OCI-LY7 (cell line): ENCODE measurements at regions not wholly inside any gene's neighbourhood (a gene's known extent, or its start where the extent isn't known, plus 50 kb on each side); places are given as distances from the start of the nearest gene placed in this dataset.

Experiments used
- BruUV-seq: library from RNA; stranded (reverse); fragments of 400-500 nt; replicated peaks from 2 replicates; lab custom pipeline; 2021; lab: Mats Ljungman, UMichigan
- CTCF ChIA-PET: fragments of 300-600 bp; sonication (Branson Sonifier 250); formaldehyde crosslinking; loops from one replicate; lab custom pipeline; 2022; ENCODE audit warnings: antibody characterized with exemption; ENCODE audit not compliant: unreplicated experiment; lab: Charles Lee
- POLR2A ChIA-PET: fragments of 300-600 bp; sonication (Branson Sonifier 250); formaldehyde crosslinking; loops from one replicate; lab custom pipeline; 2022; ENCODE audit warnings: antibody characterized with exemption; lab: Charles Lee
- DNase-seq: peaks from one replicate; pipeline ENCODE4 v3.0.0-alpha.2; 2015; ENCODE audit warnings: low spot score
- H2AFZ ChIP-seq: fragments of 200-600 bp; sonication (generic), shearing (Covaris generic); 2 replicates; pipeline ENCODE4 v1.6.1; 2014; ENCODE audit warnings: mild to moderate bottlenecking, antibody characterized with exemption, low read length, moderate library complexity
- H3K27ac ChIP-seq: fragments of 200-600 bp; sonication (generic); 2 replicates; pipeline ENCODE4 v1.5.1; 2014; ENCODE audit warnings: mixed run types, low read depth, mild to moderate bottlenecking, moderate library complexity, low read length, inconsistent platforms; ENCODE audit not compliant: poor library complexity, severe bottlenecking
- H3K36me3 ChIP-seq: fragments of 200-600 bp; sonication (generic); 2 replicates; pipeline ENCODE4 v1.6.1; 2014; ENCODE audit warnings: mild to moderate bottlenecking, antibody characterized with exemption, low read length, moderate library complexity, mixed read lengths; ENCODE audit not compliant: insufficient read depth
- H3K4me1 ChIP-seq: fragments of 200-600 bp; sonication (generic); 2 replicates; pipeline ENCODE4 v1.5.1; 2014; ENCODE audit warnings: mild to moderate bottlenecking, low read length; ENCODE audit not compliant: insufficient read depth, poor library complexity, severe bottlenecking
- H3K4me2 ChIP-seq: fragments of 200-600 bp; sonication (generic); 2 replicates; pipeline ENCODE4 v1.6.1; 2014; ENCODE audit warnings: mild to moderate bottlenecking, low read length
- H3K4me3 ChIP-seq: fragments of 200-600 bp; sonication (generic); 2 replicates; pipeline ENCODE4 v1.5.1; 2014; ENCODE audit warnings: mild to moderate bottlenecking, low read depth, low read length; ENCODE audit not compliant: poor library complexity, severe bottlenecking
- H3K79me2 ChIP-seq: fragments of 200-600 bp; sonication (generic); 2 replicates; pipeline ENCODE4 v1.6.1; 2016; ENCODE audit warnings: low read depth, mild to moderate bottlenecking, low read length, moderate library complexity, mixed read lengths; ENCODE audit not compliant: insufficient read depth
- H3K9me2 ChIP-seq: fragments of 200-600 bp; sonication (generic); 2 replicates; pipeline ENCODE4 v1.6.1; 2016; ENCODE audit warnings: mild to moderate bottlenecking, low read length, mixed read lengths; ENCODE audit not compliant: insufficient read depth
- H3K9me3 ChIP-seq: fragments of 200-600 bp; sonication (generic); 2 replicates; pipeline ENCODE4 v1.6.1; 2014; ENCODE audit warnings: mild to moderate bottlenecking, mixed run types, low read length, mixed read lengths
- H4K20me1 ChIP-seq: fragments of 200-600 bp; sonication (generic); 2 replicates; pipeline ENCODE4 v1.6.1; 2014; ENCODE audit warnings: mild to moderate bottlenecking, antibody characterized with exemption, low read length, moderate library complexity, mixed read lengths; ENCODE audit not compliant: insufficient read depth
- CTCF ChIP-seq: fragments of 200-600 bp; sonication (generic); conservative IDR thresholded peaks from 2 replicates; pipeline ENCODE4 v1.5.1; 2014; ENCODE audit warnings: mild to moderate bottlenecking, antibody characterized with exemption, low read length, moderate library complexity, mixed read lengths
- EZH2phosphoT487 ChIP-seq: fragments of 200-600 bp; sonication (generic); IDR thresholded peaks from 2 replicates; pipeline ENCODE4 v1.6.1; 2018; ENCODE audit warnings: low read depth, borderline replicate concordance, mild to moderate bottlenecking, mixed run types, antibody characterized with exemption, low read length, moderate library complexity, mixed read lengths
- intact Hi-C: fragments of 100-400 bp; cut with micrococcal nuclease; formaldehyde crosslinking; loops from one replicate; pipeline ENCODE4 v1.10.0; 2022; ENCODE audit not compliant: unreplicated experiment

GRCh38 chr16:77093309-77093708 is 97.7 kb upstream of the MON1B start:
- BruUV-seq: no TSS peak

GRCh38 chr16:77093999-77094398 is 97.0 kb upstream of the MON1B start:
- TF ChIP-seq EZH2phosphoT487 (no peak), CTCF (no peak)
- H3K4me2 ChIP-seq: no peak overlapping the region
- intact Hi-C loops: no loop called here
- H3K4me3 ChIP-seq: no peak overlapping the region
- no peaks in the 10 kb centered on the region for H4K20me1 ChIP-seq
- no peak overlapping the region for H3K27ac ChIP-seq
- H2AFZ ChIP-seq: no peak overlapping the region
- no peak for DNase-seq
- H3K9me3 ChIP-seq: no peaks in the 10 kb centered on the region
- ChIA-PET POLR2A (no interaction called here), CTCF (no interaction called here)
- H3K36me3 ChIP-seq: no peaks in the 10 kb centered on the region
- no peaks in the 10 kb centered on the region for H3K9me2 ChIP-seq
- H3K79me2 ChIP-seq: no peaks in the 10 kb centered on the region
- no TSS peak for BruUV-seq
- no peaks in the 10 kb centered on the region for H3K4me1 ChIP-seq

More at GRCh38 chr16:77093309-77093708, 97.7 kb upstream of the MON1B start:
- Histone ChIP-seq H3K27ac (no peak overlapping the region), H3K4me3 (no peak overlapping the region), H3K79me2 (no peaks in the 10 kb centered on the region), H2AFZ (no peak overlapping the region), H3K4me1 (no peaks in the 10 kb centered on the region), H3K4me2 (no peak overlapping the region), H3K36me3 (no peaks in the 10 kb centered on the region), H3K9me2 (no peaks in the 10 kb centered on the region), H4K20me1 (no peaks in the 10 kb centered on the region), H3K9me3 (no peaks in the 10 kb centered on the region)
- CTCF ChIA-PET: no interaction called here
- DNase-seq: no peak
- intact Hi-C loops: no loop called here
- no peak for TF ChIP-seq EZH2phosphoT487
- no peak for TF ChIP-seq CTCF
- POLR2A ChIA-PET: interaction anchor here (0.6 to 0.7 kb wide), 5 partner anchors 45 to 1889 kb away, joined by 3 to 12 read pairs (median 5); no protein-coding TSS in a partner anchor

GRCh38 chr16:77111056-77111565 is 79.9 kb upstream of the MON1B start:
- no peaks in the 10 kb centered on the region for H3K36me3 ChIP-seq
- ChIA-PET POLR2A (no interaction called here), CTCF (no interaction called here)
- H3K79me2 ChIP-seq: no peaks in the 10 kb centered on the region
- intact Hi-C loops: no loop called here
- H3K4me2 ChIP-seq: no peak overlapping the region
- H3K9me3 ChIP-seq: no peaks in the 10 kb centered on the region
- no peak overlapping the region for H3K4me3 ChIP-seq
- no peaks in the 10 kb centered on the region for H3K4me1 ChIP-seq
- H3K27ac ChIP-seq: no peak overlapping the region
- BruUV-seq: no TSS peak
- no peaks in the 10 kb centered on the region for H4K20me1 ChIP-seq
- DNase-seq: no peak
- no peaks in the 10 kb centered on the region for H3K9me2 ChIP-seq
- no peak overlapping the region for H2AFZ ChIP-seq
- no peak for TF ChIP-seq CTCF
- no peak for TF ChIP-seq EZH2phosphoT487
